Lung (tissue), 11 donors: ENCODE measurements at regions not wholly inside any gene's neighbourhood (a gene's known extent, or its start where the extent isn't known, plus 50 kb on each side); places are given as distances from the start of the nearest gene placed in this dataset.

ENCODE experiments used
- ATAC-seq: fragments of 200-7000 bp; cut with Tn5 transposase; one replicate; pipeline ENCODE4 v1.9.1; 2020; ENCODE audit warnings: moderate number of reproducible peaks; ENCODE audit not compliant: insufficient read depth, low FRiP score
- DNase-seq, 3 donors: peaks; one replicate each; pipeline ENCODE4 v3.0.0-alpha.2; 2013 to 2017
- H3K27ac ChIP-seq, 2 donors: one replicate each; pipeline ENCODE4 v1.5.1; 2013; ENCODE audit warnings: mild to moderate bottlenecking in 2 of 2, moderate library complexity in 2 of 2, control low read depth in 1 of 2, inconsistent platforms in 1 of 2, low read depth in 1 of 2, low read length in 1 of 2
- H3K27me3 ChIP-seq, 3 donors: one replicate each; pipeline ENCODE4 v1.5.1; 2013; ENCODE audit warnings: low read length in 2 of 3; ENCODE audit not compliant: control insufficient read depth in 3 of 3, insufficient read depth in 3 of 3
- H3K36me3 ChIP-seq, 4 donors: one replicate each; pipeline ENCODE4 v1.5.1; 2013; ENCODE audit warnings: low read length in 4 of 4, mild to moderate bottlenecking in 1 of 4, moderate library complexity in 1 of 4; ENCODE audit not compliant: control insufficient read depth in 4 of 4, insufficient read depth in 4 of 4
- H3K4me1 ChIP-seq, 5 donors: one replicate each; pipeline ENCODE4 v1.5.1; 2013; ENCODE audit warnings: low read length in 5 of 5, mild to moderate bottlenecking in 2 of 5, moderate library complexity in 1 of 5; ENCODE audit not compliant: control insufficient read depth in 5 of 5, insufficient read depth in 5 of 5
- H3K4me3 ChIP-seq: one replicate; pipeline ENCODE4 v1.5.1; 2013; ENCODE audit warnings: mild to moderate bottlenecking, control low read depth, moderate library complexity
- H3K9ac ChIP-seq, 2 donors: one replicate each; pipeline ENCODE4 v1.5.1; 2013; ENCODE audit warnings: low read length in 2 of 2, control low read depth in 1 of 2; ENCODE audit not compliant: insufficient read depth in 1 of 2
- H3K9me3 ChIP-seq, 4 donors: one replicate each; pipeline ENCODE4 v1.5.1; 2013; ENCODE audit warnings: low read length in 3 of 4, mild to moderate bottlenecking in 1 of 4, moderate library complexity in 1 of 4; ENCODE audit not compliant: control insufficient read depth in 4 of 4, insufficient read depth in 3 of 4
- WGBS, 2 donors: extraction: QIAGEN DNeasy Blood & Tissue Kit; methylation state at CpG; one replicate each; pipeline ENCODE4 v1.1.7; 2013; 5-methylcytosine and 5-hydroxymethylcytosine counted together
- TF ChIP-seq, protein P1 (sequence below): IDR thresholded peaks from 2 replicates; pipeline ENCODE4 v1.5.1; 2012; ENCODE audit warnings: mild to moderate bottlenecking; ENCODE audit errors: control extremely low read depth, extremely low read depth
- donor health status: control.
- donor health status: control.
- donor health status: Bipolar disorder and iron deficiency.
- donor health status: healthy.
- donor health status: DM: yes; HTN: yes; CAD: no.

GRCh38 chr14:104362761-104363605 is 216.6 kb upstream of the C14orf180 start:
- no peak overlapping the region for H3K27ac ChIP-seq
- H3K9ac ChIP-seq = no peak overlapping the region
- DNase-seq (peak in 1 of 3 donors; percentile 7), ATAC-seq (no peak)
- peaks cover 0 to 5% (median 0%) of the 10 kb centered on the region in 4 donors for H3K9me3 ChIP-seq
- WGBS, 2 donors = 88 to 92% methylated on average over 19 of the region's 19 CpGs
- TF ChIP-seq, protein P1, sequence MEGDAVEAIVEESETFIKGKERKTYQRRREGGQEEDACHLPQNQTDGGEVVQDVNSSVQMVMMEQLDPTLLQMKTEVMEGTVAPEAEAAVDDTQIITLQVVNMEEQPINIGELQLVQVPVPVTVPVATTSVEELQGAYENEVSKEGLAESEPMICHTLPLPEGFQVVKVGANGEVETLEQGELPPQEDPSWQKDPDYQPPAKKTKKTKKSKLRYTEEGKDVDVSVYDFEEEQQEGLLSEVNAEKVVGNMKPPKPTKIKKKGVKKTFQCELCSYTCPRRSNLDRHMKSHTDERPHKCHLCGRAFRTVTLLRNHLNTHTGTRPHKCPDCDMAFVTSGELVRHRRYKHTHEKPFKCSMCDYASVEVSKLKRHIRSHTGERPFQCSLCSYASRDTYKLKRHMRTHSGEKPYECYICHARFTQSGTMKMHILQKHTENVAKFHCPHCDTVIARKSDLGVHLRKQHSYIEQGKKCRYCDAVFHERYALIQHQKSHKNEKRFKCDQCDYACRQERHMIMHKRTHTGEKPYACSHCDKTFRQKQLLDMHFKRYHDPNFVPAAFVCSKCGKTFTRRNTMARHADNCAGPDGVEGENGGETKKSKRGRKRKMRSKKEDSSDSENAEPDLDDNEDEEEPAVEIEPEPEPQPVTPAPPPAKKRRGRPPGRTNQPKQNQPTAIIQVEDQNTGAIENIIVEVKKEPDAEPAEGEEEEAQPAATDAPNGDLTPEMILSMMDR = no peak
- H3K36me3 ChIP-seq = no peaks in the 10 kb centered on the region
- no peaks in the 10 kb centered on the region for H3K4me1 ChIP-seq
- H3K27me3 ChIP-seq = no peaks in the 10 kb centered on the region
- H3K4me3 ChIP-seq = no peak overlapping the region

GRCh38 chr14:104363891-104364760 is 215.4 kb upstream of the C14orf180 start:
- peak in 1 of 3 donors; percentile 7 for DNase-seq
- WGBS, 2 donors = 74 to 83% methylated on average over 20 of the region's 20 CpGs
- H3K9ac ChIP-seq = no peak overlapping the region
- H3K4me3 ChIP-seq = no peak overlapping the region
- H3K27me3 ChIP-seq = no peaks in the 10 kb centered on the region
- peaks cover 0 to 9% (median 0%) of the 10 kb centered on the region in 5 donors for H3K4me1 ChIP-seq
- no peaks in the 10 kb centered on the region for H3K36me3 ChIP-seq
- H3K27ac ChIP-seq = no peak overlapping the region
- ATAC-seq = no peak
- TF ChIP-seq, protein P1 = no peak
- H3K9me3 ChIP-seq = peaks cover 0 to 5% (median 0%) of the 10 kb centered on the region in 4 donors

DNA sequence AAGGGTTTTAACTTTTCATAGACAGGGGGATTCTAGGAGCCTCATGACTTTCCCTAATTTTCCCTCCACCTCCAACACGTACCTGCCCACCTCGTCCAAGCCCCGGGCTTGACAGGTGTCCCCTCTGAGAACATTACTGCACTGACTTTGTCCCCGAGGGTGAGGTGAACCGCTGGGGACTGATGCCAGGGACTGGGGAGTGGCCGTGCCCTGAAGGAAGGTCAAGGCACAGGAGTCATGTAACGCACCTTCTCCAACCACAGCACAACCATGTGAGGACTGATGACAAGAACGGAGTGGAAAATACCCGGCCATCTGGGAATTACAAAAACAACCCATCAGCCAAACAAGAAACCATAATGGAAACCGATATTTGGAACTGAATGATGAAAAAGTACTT is 214.7 kb upstream of the C14orf180 start:
- DNase-seq (no peak), ATAC-seq (no peak)
- H3K27me3 ChIP-seq = peaks cover 0 to 2% (median 0%) of the 10 kb centered on the region in 3 donors

More for the DNA sequence above, 214.7 kb upstream of the C14orf180 start:
- no peaks in the 10 kb centered on the region for H3K36me3 ChIP-seq
- H3K4me1 ChIP-seq = peaks cover 0 to 13% (median 0%) of the 10 kb centered on the region in 5 donors
- WGBS, 2 donors = 85 to 89% methylated on average over 10 of the region's 10 CpGs
- TF ChIP-seq, protein P1 = no peak
- peaks cover 0 to 5% (median 0%) of the 10 kb centered on the region in 4 donors for H3K9me3 ChIP-seq
- H3K4me3 ChIP-seq = no peak overlapping the region
- no peak overlapping the region for H3K9ac ChIP-seq
- no peak overlapping the region for H3K27ac ChIP-seq
